ENCODE measurements at regions not wholly inside any gene's neighbourhood (a gene's known extent, or its start where the extent isn't known, plus 50 kb on each side); places are given as distances from the start of the nearest gene placed in this dataset.

DNA sequence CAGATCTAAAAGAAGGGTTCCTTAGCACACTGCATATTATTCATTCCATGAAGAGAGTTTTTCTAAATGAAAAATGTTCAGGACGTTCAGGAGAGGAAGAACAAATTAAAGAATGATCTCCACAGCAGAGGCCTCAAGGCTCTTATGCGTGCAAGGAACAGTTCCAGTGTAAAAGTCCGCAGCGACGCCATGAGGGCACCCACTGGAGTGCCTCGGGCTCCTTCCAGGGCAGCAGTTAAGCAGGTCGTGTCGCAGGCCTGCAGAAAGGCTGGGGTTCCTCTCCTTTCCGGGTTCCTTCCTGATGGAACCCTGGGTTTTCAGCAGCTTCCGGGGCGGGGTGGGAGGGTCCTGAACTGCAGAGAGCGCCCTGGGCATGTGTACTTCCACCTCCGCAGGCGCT is 87.1 kb upstream of the SELENOP start:
- no peak for DNase-seq (ENCODE audit: low read depth in 2 of 2)
- TF ChIP-seq, protein P1, sequence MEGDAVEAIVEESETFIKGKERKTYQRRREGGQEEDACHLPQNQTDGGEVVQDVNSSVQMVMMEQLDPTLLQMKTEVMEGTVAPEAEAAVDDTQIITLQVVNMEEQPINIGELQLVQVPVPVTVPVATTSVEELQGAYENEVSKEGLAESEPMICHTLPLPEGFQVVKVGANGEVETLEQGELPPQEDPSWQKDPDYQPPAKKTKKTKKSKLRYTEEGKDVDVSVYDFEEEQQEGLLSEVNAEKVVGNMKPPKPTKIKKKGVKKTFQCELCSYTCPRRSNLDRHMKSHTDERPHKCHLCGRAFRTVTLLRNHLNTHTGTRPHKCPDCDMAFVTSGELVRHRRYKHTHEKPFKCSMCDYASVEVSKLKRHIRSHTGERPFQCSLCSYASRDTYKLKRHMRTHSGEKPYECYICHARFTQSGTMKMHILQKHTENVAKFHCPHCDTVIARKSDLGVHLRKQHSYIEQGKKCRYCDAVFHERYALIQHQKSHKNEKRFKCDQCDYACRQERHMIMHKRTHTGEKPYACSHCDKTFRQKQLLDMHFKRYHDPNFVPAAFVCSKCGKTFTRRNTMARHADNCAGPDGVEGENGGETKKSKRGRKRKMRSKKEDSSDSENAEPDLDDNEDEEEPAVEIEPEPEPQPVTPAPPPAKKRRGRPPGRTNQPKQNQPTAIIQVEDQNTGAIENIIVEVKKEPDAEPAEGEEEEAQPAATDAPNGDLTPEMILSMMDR (IDR thresholded peaks at IDR 0.05; ENCODE audit: low read depth, low read length), result no peak
- no peak overlapping the region for H3K4me3 ChIP-seq (replicated peaks in 1 of 2; ENCODE audit: low read depth in 2 of 2, low read length in 2 of 2)

DNA sequence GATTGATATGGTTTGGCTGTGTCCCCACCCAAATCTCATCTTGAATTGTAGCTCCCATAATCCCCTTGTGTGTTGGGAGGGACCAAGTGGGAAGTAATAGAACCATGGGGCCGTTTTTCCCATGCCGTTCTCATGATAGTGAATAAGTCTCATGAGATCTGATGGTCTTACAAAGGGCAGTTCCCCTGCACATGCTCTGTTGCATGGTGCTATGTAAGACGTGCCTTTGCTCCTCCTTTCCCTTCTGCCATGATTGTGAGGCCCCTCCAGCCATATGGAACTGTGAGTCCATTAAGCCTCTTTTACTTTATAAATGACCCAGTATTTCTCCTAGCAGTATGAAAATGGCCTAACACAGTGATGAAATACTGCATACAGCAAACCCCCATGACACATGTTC is 84.8 kb upstream of the SELENOP start:
- TF ChIP-seq, protein P1 (IDR thresholded peaks at IDR 0.05; ENCODE audit: low read depth, low read length), result no peak
- DNase-seq (ENCODE audit: low read depth in 2 of 2), result no peak
- no peak overlapping the region for H3K4me3 ChIP-seq (replicated peaks in 1 of 2; ENCODE audit: low read depth in 2 of 2, low read length in 2 of 2)

- TF ChIP-seq, protein P1 (IDR thresholded peaks at IDR 0.05; ENCODE audit: low read depth, low read length), result peak; percentile 50
- no peak overlapping the region for H3K4me3 ChIP-seq (replicated peaks in 1 of 2; ENCODE audit: low read depth in 2 of 2, low read length in 2 of 2)
- DNase-seq (ENCODE audit: low read depth in 2 of 2), result peak in 1 of 2 donors; percentile 19
Measured at GRCh38 chr5:42894057-42894456, 82.4 kb upstream of the SELENOP start.

- H3K4me3 ChIP-seq (replicated peaks in 1 of 2; ENCODE audit: low read depth in 2 of 2, low read length in 2 of 2), result no peak overlapping the region
- peak; percentile 83 to 85 for DNase-seq (ENCODE audit: low read depth in 2 of 2)
- TF ChIP-seq, protein P1 (IDR thresholded peaks at IDR 0.05; ENCODE audit: low read depth, low read length), result peak; percentile 93
Measured at GRCh38 chr5:42889311-42889933, 77.7 kb upstream of the SELENOP start.

- TF ChIP-seq, protein P1 (IDR thresholded peaks at IDR 0.05; ENCODE audit: low read depth, low read length), result no peak
- H3K4me3 ChIP-seq (replicated peaks in 1 of 2; ENCODE audit: low read depth in 2 of 2, low read length in 2 of 2), result no peak overlapping the region
- no peak for DNase-seq (ENCODE audit: low read depth in 2 of 2)
Measured at GRCh38 chr5:42888771-42889170, 77.1 kb upstream of the SELENOP start.

- peak in 1 of 2 donors; percentile 62 for DNase-seq (ENCODE audit: low read depth in 2 of 2)
- TF ChIP-seq, protein P1 (IDR thresholded peaks at IDR 0.05; ENCODE audit: low read depth, low read length), result no peak
- H3K4me3 ChIP-seq (replicated peaks in 1 of 2; ENCODE audit: low read depth in 2 of 2, low read length in 2 of 2), result no peak overlapping the region
Measured at GRCh38 chr5:42887575-42887974, 75.9 kb upstream of the SELENOP start.

- TF ChIP-seq, protein P1 (IDR thresholded peaks at IDR 0.05; ENCODE audit: low read depth, low read length), result no peak
- DNase-seq (ENCODE audit: low read depth in 2 of 2), result no peak
- H3K4me3 ChIP-seq (replicated peaks in 1 of 2; ENCODE audit: low read depth in 2 of 2, low read length in 2 of 2), result no peak overlapping the region
Measured at GRCh38 chr5:42887097-42887496, 75.4 kb upstream of the SELENOP start.
